HG03025 (cell line): ENCODE measurements at regions not wholly inside any gene's neighbourhood (a gene's known extent, or its start where the extent isn't known, plus 50 kb on each side); places are given as distances from the start of the nearest gene placed in this dataset.

Experiments
- ATAC-seq: cut with Tn5 transposase; IDR thresholded peaks from one replicate; pipeline ENCODE4 v1.9.1; 2021; ENCODE audit warnings: mild to moderate bottlenecking, moderate library complexity; ENCODE audit not compliant: unreplicated experiment, low FRiP score

DNA sequence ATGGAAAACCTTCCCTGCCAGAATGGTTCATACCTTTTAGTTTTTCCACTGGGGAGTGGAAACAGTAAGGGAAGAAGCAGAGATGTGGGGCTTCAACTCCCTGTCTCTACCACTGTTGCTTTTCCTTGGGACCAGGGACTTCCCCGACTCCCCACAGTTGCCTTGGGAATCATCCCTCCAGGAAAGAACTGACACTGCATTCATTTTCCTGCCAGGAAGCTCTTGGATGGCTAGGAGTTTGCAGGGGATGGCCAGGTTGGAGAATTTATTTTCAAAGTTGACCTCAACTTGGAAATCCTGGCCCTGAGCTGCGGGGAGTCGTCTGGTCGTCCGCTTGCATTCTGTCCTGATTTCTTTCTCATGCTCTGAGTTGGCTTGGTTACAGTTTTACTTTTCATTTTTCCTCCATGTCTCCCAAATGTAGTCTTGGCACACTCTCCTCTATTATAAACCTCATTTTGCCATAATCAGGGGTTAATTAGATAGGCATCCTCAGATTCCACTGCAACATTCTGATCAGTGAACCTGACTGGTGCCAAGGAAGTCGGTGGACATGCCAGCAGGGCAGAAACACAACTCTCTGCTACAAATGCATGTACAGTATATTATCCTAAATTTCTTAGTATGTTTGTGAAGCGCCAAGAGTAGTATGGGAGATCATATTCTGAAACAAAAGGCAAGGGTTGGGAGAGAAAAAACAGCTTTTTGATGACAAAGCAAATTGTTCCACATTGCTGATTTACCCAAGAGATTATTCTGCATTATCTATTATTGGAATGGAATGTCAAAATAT lies 220.5 kb upstream of the XYLT1 start:
- no peak for ATAC-seq

DNA sequence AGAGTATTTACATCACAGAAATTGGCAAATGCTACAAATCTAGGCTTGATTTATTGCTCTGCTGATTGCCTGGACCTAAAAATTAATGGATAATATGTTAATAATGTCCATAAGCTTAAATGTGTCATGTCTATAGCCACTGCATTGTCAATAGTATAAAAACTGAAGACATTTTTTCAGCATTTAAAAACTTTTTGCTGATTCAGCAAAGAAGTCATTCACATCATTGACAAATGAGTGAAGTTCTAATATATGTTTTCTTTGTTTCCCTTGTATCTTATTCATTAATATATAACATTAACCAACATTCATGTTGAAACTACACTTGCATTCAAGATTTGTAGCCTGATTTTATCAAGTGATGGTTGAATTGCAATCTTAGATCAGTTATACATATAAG lies 214.7 kb upstream of the XYLT1 start:
- no peak for ATAC-seq

DNA sequence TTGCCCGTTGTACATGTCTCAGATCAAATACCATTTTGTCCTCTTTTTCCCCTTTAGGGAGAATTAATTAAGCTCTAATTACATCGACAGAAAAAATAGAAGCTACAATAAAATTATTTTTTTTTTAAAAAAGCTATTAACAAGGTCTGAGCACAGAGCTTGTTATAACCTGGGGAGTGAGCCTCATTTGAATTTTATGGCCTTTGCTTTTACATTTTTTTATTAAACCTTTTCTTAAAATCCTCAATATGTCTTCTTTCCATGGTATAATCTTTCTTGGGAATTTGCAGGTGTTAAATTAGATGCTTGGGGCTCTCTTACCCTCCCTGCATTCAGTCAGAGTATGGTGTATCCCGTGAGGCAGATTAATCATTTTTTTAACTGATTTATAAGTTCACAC lies 212.5 kb upstream of the XYLT1 start:
- ATAC-seq = no peak

DNA sequence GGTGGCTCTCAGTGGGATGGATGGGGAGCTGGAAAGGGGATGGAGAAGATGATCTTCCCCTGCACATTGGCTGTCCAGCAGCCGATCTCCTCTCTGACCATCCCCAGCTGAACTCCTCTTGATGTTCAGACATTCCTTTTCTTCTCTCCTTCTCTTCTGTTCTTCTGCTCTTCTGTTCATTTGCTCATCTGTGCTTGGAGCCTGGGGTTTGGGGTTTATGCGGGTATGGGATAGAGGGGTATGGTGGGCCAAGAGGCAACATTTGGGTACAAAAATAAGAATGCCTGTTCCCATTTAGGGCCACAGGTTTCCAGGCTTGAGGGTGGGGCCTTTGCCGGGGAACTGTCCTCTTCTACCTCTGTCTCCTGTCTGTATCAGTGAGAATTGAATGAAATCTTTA lies 205.4 kb upstream of the XYLT1 start:
- ATAC-seq = no peak

DNA sequence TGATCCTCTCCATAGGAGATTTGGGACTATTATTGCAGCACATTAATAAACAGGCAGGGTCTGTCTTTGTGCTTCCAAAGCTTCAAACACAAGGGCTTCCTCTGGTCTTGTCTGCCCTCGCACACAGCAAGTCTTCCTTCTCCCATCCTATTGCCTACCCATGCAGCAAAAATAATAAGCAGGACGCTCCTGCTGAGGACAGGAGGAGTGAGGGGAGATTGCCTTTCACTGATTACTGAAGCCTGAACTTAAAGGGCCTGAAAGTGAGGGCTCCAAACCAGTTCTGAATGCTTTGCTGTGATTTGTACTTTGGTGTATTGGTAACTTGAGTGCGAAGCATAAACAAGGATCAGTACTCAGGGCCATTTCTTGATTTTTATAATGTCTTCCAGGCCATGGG lies 197.6 kb upstream of the XYLT1 start:
- no peak for ATAC-seq

DNA sequence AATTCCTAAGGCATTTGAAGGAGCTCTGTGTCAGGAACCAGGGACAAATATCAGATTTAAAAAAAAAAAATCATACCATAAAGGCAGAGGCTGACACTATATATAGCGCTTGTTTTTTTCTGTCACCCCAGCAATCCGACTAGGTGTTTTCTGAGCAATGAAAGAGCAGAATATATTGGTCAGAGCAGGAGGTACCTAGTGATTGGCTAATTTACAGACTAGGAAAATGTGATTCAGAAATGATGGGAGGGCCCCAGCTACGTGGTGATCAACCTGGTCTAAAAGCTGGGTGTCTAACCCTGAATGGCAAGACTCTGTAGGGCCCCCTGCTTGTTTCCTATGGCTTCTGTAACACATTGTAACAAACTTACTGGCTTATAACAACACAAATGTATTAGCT lies 195.5 kb upstream of the XYLT1 start:
- no peak for ATAC-seq

DNA sequence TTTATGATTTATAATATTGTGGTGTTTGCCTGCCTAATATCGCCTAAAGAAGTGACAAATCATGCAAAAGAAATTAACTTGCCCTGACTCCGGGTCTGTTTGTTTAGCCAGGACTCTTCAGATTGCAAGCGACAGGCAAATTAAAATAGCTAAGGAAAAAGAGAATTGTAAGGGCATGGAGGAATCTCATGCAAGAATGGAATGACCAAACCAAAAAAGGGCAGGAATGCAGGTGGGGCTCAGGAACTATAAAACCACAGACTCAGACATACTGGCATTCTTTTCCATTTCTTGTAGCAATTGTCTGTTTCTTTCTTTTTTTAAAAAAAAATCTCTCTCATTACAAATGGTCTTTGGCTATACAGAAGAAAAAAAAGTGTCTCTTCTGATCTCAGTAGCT lies 188.1 kb upstream of the XYLT1 start:
- ATAC-seq = no peak

DNA sequence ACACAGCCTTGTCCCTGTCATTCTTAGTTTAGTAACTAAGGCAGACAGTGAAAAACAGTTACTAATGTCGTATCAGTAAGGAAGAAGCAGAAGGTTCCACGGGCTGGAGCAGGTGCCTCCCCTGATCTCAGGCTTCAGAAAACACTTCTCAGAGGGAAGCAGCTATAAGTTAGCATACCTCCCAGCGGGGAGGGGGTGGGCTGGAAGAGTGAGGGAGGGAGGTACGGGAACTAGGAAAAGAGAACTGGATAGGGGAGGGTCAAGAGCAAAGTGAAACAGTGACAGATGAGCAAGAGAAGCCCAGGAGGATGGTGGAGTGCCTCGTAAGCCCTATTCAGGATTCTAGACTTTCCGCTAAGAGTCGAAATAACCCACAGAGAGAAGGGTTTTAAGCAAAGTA lies 186.3 kb upstream of the XYLT1 start:
- no peak for ATAC-seq

DNA sequence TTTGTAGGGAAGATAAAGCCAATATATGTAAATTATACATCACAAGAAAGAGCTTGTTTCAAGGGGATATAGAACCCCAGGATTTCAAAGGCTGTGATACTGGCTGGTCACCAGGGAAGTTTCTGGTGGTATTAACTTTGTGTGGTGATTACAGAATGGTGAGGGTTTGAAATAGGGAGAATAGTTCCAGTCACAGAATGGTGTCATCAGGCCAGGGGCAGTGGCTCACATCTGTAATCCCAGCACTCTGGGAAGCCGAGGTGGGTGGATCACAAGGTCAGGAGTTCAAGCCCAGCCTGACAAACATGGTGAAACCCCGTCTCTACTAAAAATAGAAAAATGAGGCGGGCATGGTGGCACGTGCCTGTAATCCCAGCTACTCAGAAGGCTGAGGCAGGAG lies 183.8 kb upstream of the XYLT1 start:
- ATAC-seq = no peak

DNA sequence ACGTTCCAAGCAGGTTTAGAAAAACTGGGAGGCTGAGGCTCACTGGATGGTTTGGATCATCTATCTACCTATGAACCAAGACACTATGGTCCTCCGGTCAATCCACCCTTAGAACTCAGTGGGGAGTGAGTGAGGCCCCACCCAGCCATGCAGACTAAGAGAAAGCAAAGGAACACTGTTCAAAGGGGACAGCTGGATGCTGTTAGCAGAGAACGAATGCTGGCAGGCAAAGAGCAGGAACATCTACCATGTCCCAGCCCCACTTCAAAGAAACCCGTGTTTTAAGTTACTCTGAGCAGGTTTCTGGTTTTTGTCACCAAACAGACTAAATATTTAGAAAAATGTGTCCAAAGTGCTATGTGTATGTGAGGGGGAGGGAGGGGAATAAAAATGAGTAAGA lies 183.4 kb upstream of the XYLT1 start:
- ATAC-seq = no peak

DNA sequence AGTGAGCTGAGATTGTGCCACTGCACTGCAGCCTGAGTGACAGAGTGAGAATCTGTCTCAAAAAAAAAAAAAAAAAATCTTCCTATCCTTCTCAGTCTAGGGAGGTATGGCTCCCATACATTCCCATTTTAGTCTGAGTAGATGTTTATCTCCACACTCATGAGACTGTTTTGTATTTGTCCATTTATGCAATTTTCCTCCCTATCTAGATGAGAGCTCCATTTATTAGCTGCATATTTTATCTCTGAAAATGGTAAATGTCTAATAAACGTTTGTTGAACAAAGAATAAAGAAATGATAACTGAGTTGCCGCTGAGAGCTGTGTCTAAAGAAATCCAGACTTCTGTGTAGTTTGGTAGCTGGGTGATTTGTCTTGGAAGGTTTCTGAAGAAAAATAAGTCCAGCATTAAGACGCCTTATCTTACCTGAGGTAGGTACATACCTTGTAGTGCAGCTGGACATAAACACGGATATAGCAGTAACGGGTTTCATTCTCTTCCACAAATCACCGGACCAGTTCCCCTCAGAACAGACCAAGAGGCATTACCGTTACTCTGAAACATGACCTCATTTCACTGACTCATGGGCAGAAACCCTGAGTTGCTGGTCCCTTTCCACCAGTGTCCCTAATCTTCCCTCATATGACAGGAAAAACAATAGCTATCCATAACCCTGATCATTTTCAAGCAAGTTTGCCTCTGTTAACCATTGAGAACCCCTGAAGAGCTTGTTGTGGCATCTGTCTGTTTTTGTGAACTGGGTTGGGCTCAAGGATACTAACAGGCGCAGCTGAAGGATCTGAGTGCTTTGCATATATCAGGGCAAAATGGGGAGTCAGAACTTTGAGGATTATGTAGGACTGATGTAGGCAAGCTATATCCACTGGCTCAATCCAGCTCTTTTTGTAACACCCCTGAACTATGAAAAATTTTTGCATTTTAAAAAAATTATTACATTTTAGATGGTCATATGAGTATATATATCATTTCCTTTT lies 177.4 kb upstream of the XYLT1 start:
- no peak for ATAC-seq

DNA sequence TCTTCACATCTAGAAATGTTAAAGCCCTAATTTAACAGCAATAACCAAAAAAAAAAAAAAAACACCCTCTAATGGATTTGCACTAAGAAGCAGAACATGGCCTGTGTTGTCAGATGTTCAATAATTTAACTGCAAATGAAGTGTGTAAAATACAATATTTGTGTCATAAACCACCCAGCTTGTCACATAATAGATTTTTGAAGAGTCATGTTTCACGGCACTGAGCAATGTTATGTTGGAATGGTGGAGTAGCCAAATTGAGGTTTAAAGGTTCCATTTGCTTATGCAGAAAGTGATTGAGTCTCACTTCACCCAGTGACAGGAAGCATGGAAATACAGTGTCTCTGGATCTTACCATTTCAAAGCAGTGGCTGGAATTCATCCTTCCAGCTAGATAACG lies 173.2 kb upstream of the XYLT1 start:
- ATAC-seq = no peak

DNA sequence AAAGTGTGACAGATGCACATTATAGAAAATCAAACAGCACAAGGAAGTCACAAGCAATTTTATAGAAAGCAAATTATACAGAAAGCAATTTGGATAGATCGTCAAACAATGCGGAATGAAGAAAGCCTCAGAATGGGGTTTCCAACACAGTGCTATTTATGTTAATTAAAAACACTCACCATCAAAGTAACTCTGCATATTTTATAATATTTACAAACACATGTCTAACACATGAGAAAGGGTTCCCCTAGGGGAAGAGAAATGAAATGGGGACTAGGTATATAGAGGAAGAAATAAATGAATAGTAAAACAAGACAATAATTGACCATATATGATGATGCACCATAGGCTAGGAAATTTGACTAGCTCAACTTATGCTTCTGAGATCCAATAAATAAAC lies 171.2 kb upstream of the XYLT1 start:
- ATAC-seq = no peak

DNA sequence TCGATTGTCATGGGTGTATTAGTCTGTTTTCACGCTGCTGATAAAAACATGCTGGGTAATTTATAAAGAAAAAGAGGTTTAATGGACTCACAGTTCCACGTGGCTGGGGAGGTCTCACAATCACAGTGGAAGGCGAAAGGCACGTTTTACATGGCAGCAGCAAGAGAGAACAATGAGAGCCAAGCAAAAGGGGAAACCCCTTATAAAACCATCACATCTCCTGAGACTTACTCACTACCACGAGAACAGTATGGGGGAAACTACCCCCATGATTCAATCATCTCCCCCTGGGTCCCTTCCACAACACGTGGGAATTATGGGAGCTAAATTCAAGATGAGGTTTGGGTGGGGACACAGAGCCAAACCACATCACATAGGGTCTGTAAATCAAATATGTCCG lies 167.4 kb upstream of the XYLT1 start:
- no peak for ATAC-seq

DNA sequence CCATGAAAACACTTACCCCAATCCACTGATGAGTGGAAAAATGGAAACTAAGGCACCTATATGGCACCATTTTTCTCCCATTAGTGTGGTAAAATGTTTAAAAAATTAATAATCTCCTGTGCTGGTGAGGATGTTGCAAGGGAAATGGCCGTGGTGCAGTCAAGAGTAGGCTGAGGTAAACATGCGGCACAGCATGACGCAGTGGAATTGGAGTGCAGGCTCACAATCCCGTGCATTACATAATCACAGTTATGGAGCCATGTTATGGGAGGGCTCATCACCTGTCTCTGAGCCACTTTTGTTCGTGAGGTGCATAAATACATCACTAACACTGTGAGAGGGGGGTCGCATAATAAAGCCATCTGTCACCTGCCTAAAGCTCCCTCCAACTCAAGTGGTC lies 164.4 kb upstream of the XYLT1 start:
- no peak for ATAC-seq

DNA sequence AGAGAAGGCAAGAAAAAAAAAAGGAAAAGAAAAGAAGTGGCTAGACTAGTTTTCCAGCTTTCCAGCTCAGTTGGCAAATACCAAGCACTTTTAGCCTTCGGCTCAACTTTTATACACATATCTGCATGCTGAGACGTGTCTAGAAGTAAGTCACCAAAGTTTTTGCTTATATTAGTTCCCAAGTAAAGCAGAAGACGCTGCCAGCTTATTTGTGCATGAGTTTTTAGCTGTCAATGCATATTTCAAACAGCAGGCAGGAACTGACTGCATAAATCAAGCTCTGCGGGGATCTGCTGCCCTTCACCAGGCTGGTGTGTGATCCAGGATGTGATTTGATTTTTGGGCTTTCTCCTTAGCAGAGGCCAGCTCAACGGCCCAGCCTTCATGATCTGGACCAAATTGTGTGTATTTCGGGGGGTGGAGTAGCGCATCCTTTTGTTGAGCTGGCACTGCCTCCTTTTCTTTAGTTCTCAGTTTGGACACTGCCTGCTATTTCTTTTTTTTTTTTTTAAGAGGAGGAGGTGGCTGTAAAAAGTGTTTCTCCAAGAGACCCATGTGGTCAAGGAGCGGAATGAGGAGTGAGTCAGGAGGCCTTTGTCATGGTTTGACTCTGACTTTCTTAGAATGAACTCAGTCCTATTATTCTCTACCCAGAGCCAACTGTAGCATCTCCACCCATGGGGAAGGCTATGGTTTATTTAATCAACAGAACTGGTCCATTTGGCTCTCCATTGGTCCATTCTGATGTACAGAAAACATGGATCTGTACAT lies 162.6 kb upstream of the XYLT1 start:
- no peak for ATAC-seq

DNA sequence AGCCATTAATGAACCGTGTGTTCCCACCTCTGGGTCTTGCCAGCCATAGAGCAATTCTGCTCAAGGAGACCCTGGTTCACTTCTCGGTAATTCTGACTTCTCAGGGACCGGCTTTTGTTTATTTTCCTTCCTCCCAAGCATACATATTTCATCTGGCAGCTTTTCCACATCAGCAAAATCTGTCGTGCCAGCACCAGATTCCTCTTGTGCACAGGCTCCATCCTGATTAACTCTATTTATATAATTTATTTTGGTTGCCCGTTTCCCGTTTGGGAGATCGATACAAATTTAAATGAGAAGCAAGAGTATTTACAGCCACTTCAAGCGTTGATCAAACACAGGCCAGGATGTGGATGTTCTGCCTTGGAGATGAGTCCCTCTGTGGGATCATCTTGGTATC lies 161.9 kb upstream of the XYLT1 start:
- ATAC-seq = no peak

DNA sequence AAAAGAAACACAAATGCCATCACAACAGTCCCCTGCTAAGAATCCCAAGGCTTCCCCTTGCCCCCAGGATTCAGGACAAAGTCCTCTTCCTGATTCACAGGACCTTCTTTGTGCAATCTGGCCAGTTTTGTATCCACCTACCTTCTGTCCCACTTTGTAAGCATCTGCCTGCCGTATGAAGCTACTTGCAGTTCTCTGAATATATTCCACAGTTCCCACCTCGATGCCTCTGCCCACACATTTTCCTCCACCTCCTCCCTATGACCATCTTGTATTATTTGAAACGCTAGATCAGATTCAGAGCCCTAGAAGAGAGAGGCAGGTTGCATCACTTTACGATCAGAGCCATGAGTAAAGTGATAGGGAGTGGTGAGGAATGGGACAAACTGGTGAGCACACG lies 159.2 kb upstream of the XYLT1 start:
- no peak for ATAC-seq

DNA sequence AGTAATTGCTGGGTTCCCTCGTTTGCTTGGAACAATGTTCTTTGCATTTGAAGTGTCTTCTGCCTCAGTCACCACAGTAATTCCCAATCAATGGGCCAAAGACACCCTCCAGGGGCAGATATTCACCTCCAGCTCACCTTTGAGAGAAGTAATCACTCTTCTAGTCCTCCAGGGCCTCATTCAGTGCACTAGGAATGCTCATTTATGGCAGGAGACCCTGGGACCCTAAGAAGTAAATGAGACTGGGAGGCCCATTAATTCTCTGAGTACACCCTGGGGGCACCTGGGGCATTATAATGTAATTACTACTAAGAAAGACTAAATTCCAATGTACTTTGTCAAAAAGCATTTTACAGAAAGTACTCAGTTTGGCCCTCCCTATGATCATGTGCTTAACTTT lies 158.2 kb upstream of the XYLT1 start:
- no peak for ATAC-seq

DNA sequence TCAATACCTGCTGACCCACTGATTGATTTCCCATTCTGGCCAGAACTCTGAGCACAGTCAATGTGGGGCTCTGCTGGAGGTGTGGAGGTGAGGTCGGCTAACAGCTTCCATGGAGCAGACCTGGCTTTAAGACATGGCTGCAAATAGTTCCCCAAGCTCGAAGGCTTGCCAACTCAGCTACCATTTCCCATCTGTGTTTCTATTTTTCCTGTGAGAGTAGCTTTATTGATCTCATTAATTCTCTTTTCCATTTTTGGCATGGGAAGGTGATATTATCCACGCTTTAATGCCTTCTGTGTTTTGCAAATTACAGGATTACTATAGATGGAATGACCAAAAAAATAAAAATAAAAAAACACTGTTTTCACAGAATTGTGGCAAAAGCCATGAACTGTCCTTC lies 151.6 kb upstream of the XYLT1 start:
- ATAC-seq = no peak

DNA sequence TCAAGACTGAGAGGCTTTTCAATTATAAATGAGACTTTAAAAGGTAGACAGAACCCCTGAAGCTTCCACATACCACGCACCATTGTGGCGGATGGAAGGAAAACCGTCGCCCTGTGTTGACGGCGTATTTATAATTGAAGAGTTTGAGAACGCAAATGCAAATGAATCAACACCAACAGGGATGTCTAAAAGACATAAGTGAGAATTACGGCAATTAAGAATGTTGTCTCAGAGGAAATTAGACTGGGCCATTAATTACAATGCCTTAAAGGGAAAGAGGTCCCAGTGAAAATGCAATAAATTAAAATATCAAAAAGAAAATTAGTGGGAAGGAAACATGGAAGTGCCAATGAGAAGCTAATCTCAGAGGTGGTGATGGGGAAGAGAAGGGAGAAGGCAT lies 148.5 kb upstream of the XYLT1 start:
- no peak for ATAC-seq
